OCI-LY1 (cell line): ENCODE measurements at regions not wholly inside any gene's neighbourhood (a gene's known extent, or its start where the extent isn't known, plus 50 kb on each side); places are given as distances from the start of the nearest gene placed in this dataset.

ENCODE experiments used
- H2AFZ ChIP-seq: fragments of 200-600 bp; sonication (generic), shearing (Covaris generic); 2 replicates; pipeline ENCODE4 v1.6.0; 2014; ENCODE audit warnings: antibody characterized with exemption, mild to moderate bottlenecking, low read length
- H3F3A ChIP-seq: fragments of 200-600 bp; sonication (generic), shearing (Covaris generic); 2 replicates; pipeline ENCODE4 v1.6.0; 2014; ENCODE audit warnings: mild to moderate bottlenecking, antibody characterized with exemption, low read length, moderate library complexity; ENCODE audit not compliant: insufficient read depth
- H3K27ac ChIP-seq: fragments of 200-600 bp; sonication (generic); 2 replicates; pipeline ENCODE4 v1.5.1; 2014; ENCODE audit warnings: low read length, mixed run types, mild to moderate bottlenecking, low read depth; ENCODE audit not compliant: poor library complexity, severe bottlenecking
- H3K27me3 ChIP-seq: fragments of 200-600 bp; sonication (generic); 2 replicates; pipeline ENCODE4 v1.6.0; 2014; ENCODE audit warnings: antibody characterized with exemption, mild to moderate bottlenecking, low read length, moderate library complexity; ENCODE audit not compliant: insufficient read depth
- H3K36me3 ChIP-seq: fragments of 200-600 bp; sonication (generic); 2 replicates; pipeline ENCODE4 v1.6.1; 2014; ENCODE audit warnings: mild to moderate bottlenecking, antibody characterized with exemption, low read length, moderate library complexity, mixed read lengths; ENCODE audit not compliant: insufficient read depth
- H3K4me1 ChIP-seq: fragments of 200-600 bp; sonication (generic); 2 replicates; pipeline ENCODE4 v1.5.1; 2014; ENCODE audit warnings: mild to moderate bottlenecking, low read length, moderate library complexity; ENCODE audit not compliant: insufficient read depth, severe bottlenecking
- H3K4me2 ChIP-seq: fragments of 200-600 bp; sonication (generic), shearing (Covaris generic); 2 replicates; pipeline ENCODE4 v1.6.1; 2014; ENCODE audit warnings: low read length
- H3K4me3 ChIP-seq: fragments of 200-600 bp; sonication (generic); 2 replicates; pipeline ENCODE4 v1.5.1; 2014; ENCODE audit warnings: low read length, low read depth, mild to moderate bottlenecking, mixed read lengths; ENCODE audit not compliant: poor library complexity, severe bottlenecking
- H3K79me2 ChIP-seq: fragments of 200-600 bp; shearing (Covaris generic); 2 replicates; pipeline ENCODE4 v1.6.1; 2016; ENCODE audit warnings: mixed run types, low read length, mixed read lengths; ENCODE audit not compliant: insufficient read depth
- H3K9ac ChIP-seq: fragments of 200-600 bp; sonication (generic), shearing (Covaris generic); 2 replicates; pipeline ENCODE4 v1.6.1; 2014; ENCODE audit warnings: mild to moderate bottlenecking, low read length, mixed read lengths
- H3K9me2 ChIP-seq: fragments of 200-600 bp; sonication (generic), shearing (Covaris generic); 2 replicates; pipeline ENCODE4 v1.6.1; 2014; ENCODE audit warnings: low read depth, mild to moderate bottlenecking, low read length, mixed read lengths
- H3K9me3 ChIP-seq: fragments of 200-600 bp; shearing (Covaris generic); 2 replicates; pipeline ENCODE4 v1.6.1; 2014; ENCODE audit warnings: low read length, mixed read lengths
- H4K20me1 ChIP-seq: fragments of 200-600 bp; sonication (generic), shearing (Covaris generic); 2 replicates; pipeline ENCODE4 v1.6.0; 2016; ENCODE audit warnings: mild to moderate bottlenecking, low read length; ENCODE audit not compliant: insufficient read depth
- CTCF ChIP-seq: fragments of 200-600 bp; sonication (generic), shearing (Covaris generic); IDR thresholded peaks from 2 replicates; pipeline ENCODE4 v1.5.1; 2017; ENCODE audit warnings: mild to moderate bottlenecking, antibody characterized with exemption, low read length, moderate library complexity, mixed read lengths
- EZH2 ChIP-seq: fragments of 200-600 bp; sonication (generic), shearing (Covaris generic); IDR thresholded peaks from 2 replicates; pipeline ENCODE4 v1.8.0; 2017; ENCODE audit warnings: borderline replicate concordance, mixed run types, mild to moderate bottlenecking, antibody characterized with exemption, low read length, moderate library complexity, mixed read lengths

- no peak overlapping the region for H2AFZ ChIP-seq
Measured at GRCh38 chr5:62002436-62002835, 303.6 kb upstream of the KIF2A start.

GRCh38 chr5:62005551-62005950 is 300.5 kb upstream of the KIF2A start:
- Histone ChIP-seq H3K36me3 (no peaks in the 10 kb centered on the region), H4K20me1 (no peaks in the 10 kb centered on the region), H3K4me1 (no peaks in the 10 kb centered on the region), H3K4me2 (no peak overlapping the region), H3K9me3 (no peaks in the 10 kb centered on the region), H2AFZ (no peak overlapping the region), H3K27ac (no peak overlapping the region), H3K9me2 (no peaks in the 10 kb centered on the region), H3K9ac (no peak overlapping the region), H3K4me3 (no peak overlapping the region), H3K79me2 (no peaks in the 10 kb centered on the region), H3F3A (no peaks in the 10 kb centered on the region), H3K27me3 (no peaks in the 10 kb centered on the region)
- TF ChIP-seq CTCF = no peak
- TF ChIP-seq EZH2 = no peak

More at GRCh38 chr5:62002436-62002835, 303.6 kb upstream of the KIF2A start:
- H3K9me2 ChIP-seq = no peaks in the 10 kb centered on the region
- no peaks in the 10 kb centered on the region for H3K4me1 ChIP-seq
- TF ChIP-seq CTCF = no peak
- TF ChIP-seq EZH2 = no peak
- no peak overlapping the region for H3K4me2 ChIP-seq
- no peaks in the 10 kb centered on the region for H3F3A ChIP-seq
- no peaks in the 10 kb centered on the region for H4K20me1 ChIP-seq
- H3K36me3 ChIP-seq = no peaks in the 10 kb centered on the region
- no peaks in the 10 kb centered on the region for H3K9me3 ChIP-seq
- no peak overlapping the region for H3K4me3 ChIP-seq
- no peaks in the 10 kb centered on the region for H3K27me3 ChIP-seq
- H3K9ac ChIP-seq = no peak overlapping the region
- H3K79me2 ChIP-seq = no peaks in the 10 kb centered on the region
- H3K27ac ChIP-seq = no peak overlapping the region

GRCh38 chr5:62007457-62007856 is 298.5 kb upstream of the KIF2A start:
- no peaks in the 10 kb centered on the region for H3K27me3 ChIP-seq
- H3K9me2 ChIP-seq = no peaks in the 10 kb centered on the region
- no peak overlapping the region for H3K4me2 ChIP-seq
- H3K36me3 ChIP-seq = no peaks in the 10 kb centered on the region
- no peaks in the 10 kb centered on the region for H3K79me2 ChIP-seq
- H3K9ac ChIP-seq = no peak overlapping the region
- no peak overlapping the region for H3K4me3 ChIP-seq
- no peaks in the 10 kb centered on the region for H3F3A ChIP-seq
- TF ChIP-seq CTCF (no peak), EZH2 (no peak)
- H3K9me3 ChIP-seq = no peaks in the 10 kb centered on the region
- H4K20me1 ChIP-seq = no peaks in the 10 kb centered on the region
- H2AFZ ChIP-seq = no peak overlapping the region
- H3K4me1 ChIP-seq = no peaks in the 10 kb centered on the region
- no peak overlapping the region for H3K27ac ChIP-seq
